HepG2 (cell line): ENCODE measurements at regions not wholly inside any gene's neighbourhood (a gene's known extent, or its start where the extent isn't known, plus 50 kb on each side); places are given as distances from the start of the nearest gene placed in this dataset.

Experiments used
- ATAC-seq: fragments of 200-7000 bp; cut with Tn5 transposase; 3 replicates; pipeline ENCODE4 v1.9.1; 2020; ENCODE audit warnings: mild to moderate bottlenecking, moderate library complexity
- BruUV-seq: library from RNA; stranded (reverse); fragments of 400-500 nt; replicated peaks from 2 replicates; lab custom pipeline; 2021; lab: Mats Ljungman, UMichigan
- CTCF ChIA-PET: fragments of 300-600 bp; formaldehyde crosslinking; extraction: SDS; loops from one replicate; lab custom pipeline; 2021; ENCODE audit warnings: low total read pairs, inconsistent platforms, low intra/inter-chr PET ratio; lab: Yijun Ruan, JAX
- POLR2A ChIA-PET: fragments of 350-600 bp; sonication (Branson Sonifier 250); formaldehyde crosslinking; loops from one replicate; lab custom pipeline; 2020; ENCODE audit warnings: antibody characterized with exemption, inconsistent platforms; lab: Yijun Ruan, JAX
- DNase-seq: peaks from one replicate; pipeline ENCODE4 v3.0.0-alpha.2; 2015; ENCODE audit warnings: low spot score
- FAIRE-seq: peaks from 3 replicates; lab custom pipeline; 2011; peaks lifted over from hg19 to GRCh38; lab: Jason Lieb, UNC
- H2AFZ ChIP-seq: one replicate; pipeline ENCODE4 v1.6.1; 2011; ENCODE audit warnings: low read length, inconsistent platforms
- H3K27ac ChIP-seq: fragments of 300-600 bp; 3 replicates; pipeline ENCODE4 v1.8.0; 2011; ENCODE audit warnings: mixed run types, mild to moderate bottlenecking, mixed read lengths, low read length, inconsistent platforms; ENCODE audit not compliant: insufficient read depth; ENCODE audit errors: extremely low read length
- H3K27me3 ChIP-seq, 2 experiments: fragments of 200-600 bp in 1 of 2; 2 replicates in 1 of 2; 3 replicates in 1 of 2; pipeline versions ENCODE4 v1.6.0 to v1.8.0; 2011; ENCODE audit warnings: low read length in 2 of 2, mild to moderate bottlenecking in 2 of 2, moderate library complexity in 2 of 2, inconsistent platforms in 1 of 2; ENCODE audit not compliant: insufficient read depth in 2 of 2, control insufficient read depth in 1 of 2
- H3K36me3 ChIP-seq, 2 experiments: fragments of 200-600 bp in 1 of 2; replicated peaks in 1 of 2; 2 replicates in 1 of 2; 3 replicates in 1 of 2; pipeline versions ENCODE4 v1.5.1 to v1.8.0; 2011; ENCODE audit warnings: low read length in 2 of 2, inconsistent platforms in 1 of 2; ENCODE audit not compliant: insufficient read depth in 2 of 2, control insufficient read depth in 1 of 2
- H3K4me1 ChIP-seq: 2 replicates; pipeline ENCODE4 v1.5.1; 2012; ENCODE audit warnings: low read length, inconsistent platforms; ENCODE audit not compliant: insufficient read depth
- H3K4me2 ChIP-seq: 2 replicates; pipeline ENCODE4 v1.6.0; 2011; ENCODE audit warnings: low read depth, low read length, inconsistent platforms
- H3K4me3 ChIP-seq, 3 experiments: fragments of 200-600 bp in 1 of 3; sonication (generic), shearing (Covaris generic) in 1 of 3; replicated peaks in 1 of 3; 2 replicates each; pipeline ENCODE4 v1.5.1; 2011 to 2016; ENCODE audit warnings: low read length in 3 of 3, inconsistent platforms in 2 of 3, low read depth in 2 of 3, mild to moderate bottlenecking in 2 of 3, control low read depth in 1 of 3, mixed read lengths in 1 of 3; ENCODE audit not compliant: insufficient read depth in 1 of 3
- H3K79me2 ChIP-seq: one replicate; pipeline ENCODE4 v1.6.1; 2011; ENCODE audit warnings: low read length, inconsistent platforms; ENCODE audit not compliant: insufficient read depth
- H3K9ac ChIP-seq: 2 replicates; pipeline ENCODE4 v1.6.0; 2011; ENCODE audit warnings: mild to moderate bottlenecking, low read depth, low read length, inconsistent platforms; ENCODE audit not compliant: insufficient read depth
- H3K9me3 ChIP-seq: 2 replicates; pipeline ENCODE4 v1.5.1; 2012; ENCODE audit warnings: mild to moderate bottlenecking, low read length
- H4K20me1 ChIP-seq: 2 replicates; pipeline ENCODE4 v1.6.0; 2011; ENCODE audit warnings: inconsistent platforms, mild to moderate bottlenecking, low read length, moderate library complexity; ENCODE audit not compliant: insufficient read depth
- CBX5 ChIP-seq: sonication (generic); formaldehyde crosslinking; IDR thresholded peaks from 2 replicates; pipeline ENCODE4 v1.4.0; 2020; ENCODE audit warnings: missing genetic modification reagents, borderline replicate concordance
- NCOA1 ChIP-seq: sonication (generic); formaldehyde crosslinking; IDR thresholded peaks from 2 replicates; pipeline ENCODE4 v1.9.0; 2021; ENCODE audit warnings: missing genetic modification reagents
- NFIB ChIP-seq: sonication (generic); formaldehyde crosslinking; IDR thresholded peaks from 2 replicates; pipeline ENCODE4 v1.9.0; 2021; ENCODE audit warnings: missing genetic modification reagents, mild to moderate bottlenecking, borderline replicate concordance
- ZNF766 ChIP-seq: sonication (generic); formaldehyde crosslinking; IDR thresholded peaks from 2 replicates; pipeline ENCODE4 v1.5.0; 2020; ENCODE audit warnings: missing genetic modification reagents, borderline replicate concordance
- ZNF775 ChIP-seq: sonication (generic); formaldehyde crosslinking; IDR thresholded peaks from 2 replicates; pipeline ENCODE4 v1.4.0; 2020; ENCODE audit warnings: missing genetic modification reagents, mild to moderate bottlenecking, moderate library complexity, borderline replicate concordance
- WGBS: methylation state at CpG from one replicate; pipeline ENCODE4 v1.1.6; 2017; ENCODE audit warnings: low lambda C conversion rate; 5-methylcytosine and 5-hydroxymethylcytosine counted together
- in situ Hi-C: cut with HindIII; loops from 2 replicates; pipeline ENCODE4 v1.10.0; 2017; ENCODE audit warnings: low pct_unique_long_range_greater_than_20kb; ENCODE audit not compliant: extremely low pct_ligation_motif_present
- intact Hi-C: fragments of 100-400 bp; cut with micrococcal nuclease; formaldehyde crosslinking; loops from one replicate; pipeline ENCODE4 v1.10.0; 2022; ENCODE audit not compliant: unreplicated experiment
- TF ChIP-seq, protein P1 (sequence below): sonication (generic); formaldehyde crosslinking; IDR thresholded peaks from 2 replicates; pipeline ENCODE4 v1.5.0; 2020; ENCODE audit warnings: mild to moderate bottlenecking, missing genetic modification reagents, moderate library complexity
- TF ChIP-seq, protein P2 (sequence below): sonication (generic); formaldehyde crosslinking; IDR thresholded peaks from 2 replicates; pipeline ENCODE4 v1.4.0; 2020; ENCODE audit warnings: missing genetic modification reagents, borderline replicate concordance
- TF ChIP-seq, protein P3 (sequence below): sonication (generic); formaldehyde crosslinking; IDR thresholded peaks from 2 replicates; pipeline ENCODE4 v1.5.1; 2020; ENCODE audit warnings: mild to moderate bottlenecking, missing genetic modification reagents
- TF ChIP-seq, protein P4 (sequence below): sonication (generic); formaldehyde crosslinking; IDR thresholded peaks from 2 replicates; pipeline ENCODE4 v1.5.1; 2020; ENCODE audit warnings: missing genetic modification reagents, mild to moderate bottlenecking, borderline replicate concordance
- TF ChIP-seq, protein P5 (sequence below), 2 experiments: IDR thresholded peaks; 2 replicates each; pipeline ENCODE4 v1.6.1; 2011 to 2012; ENCODE audit warnings: low read length in 2 of 2, borderline replicate concordance in 1 of 2, low read depth in 1 of 2, mild to moderate bottlenecking in 1 of 2, moderate library complexity in 1 of 2

DNA sequence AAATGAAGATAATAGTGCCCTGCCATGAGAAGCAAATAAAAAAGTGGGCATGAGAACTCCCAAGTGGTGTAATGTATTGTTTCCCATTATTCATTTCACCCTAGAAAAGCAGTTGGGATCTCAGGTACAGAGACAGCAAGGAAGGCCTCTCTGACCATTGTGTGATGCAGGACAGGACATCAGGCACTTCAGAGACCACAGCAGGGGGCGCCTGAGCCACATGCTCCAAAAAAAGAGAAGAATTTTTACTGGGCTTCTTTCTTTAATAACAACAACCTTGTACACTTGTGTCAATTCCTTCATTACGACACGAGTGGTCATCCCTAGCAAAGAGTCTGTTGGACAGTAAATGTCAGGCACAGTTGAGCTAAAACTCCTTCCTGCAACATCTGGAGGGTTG, 533.3 kb downstream of the OMA1 start:
- intact Hi-C loops, result loop anchor here (1.0 to 5.0 kb wide), 2 partner anchors 34 to 534 kb away; partner anchors contain the start of gene OMA1
- no peak; the same call in 2 of the 3 replicates for ATAC-seq
- H3K9ac ChIP-seq, result no peak overlapping the region
- TF ChIP-seq, protein P1, sequence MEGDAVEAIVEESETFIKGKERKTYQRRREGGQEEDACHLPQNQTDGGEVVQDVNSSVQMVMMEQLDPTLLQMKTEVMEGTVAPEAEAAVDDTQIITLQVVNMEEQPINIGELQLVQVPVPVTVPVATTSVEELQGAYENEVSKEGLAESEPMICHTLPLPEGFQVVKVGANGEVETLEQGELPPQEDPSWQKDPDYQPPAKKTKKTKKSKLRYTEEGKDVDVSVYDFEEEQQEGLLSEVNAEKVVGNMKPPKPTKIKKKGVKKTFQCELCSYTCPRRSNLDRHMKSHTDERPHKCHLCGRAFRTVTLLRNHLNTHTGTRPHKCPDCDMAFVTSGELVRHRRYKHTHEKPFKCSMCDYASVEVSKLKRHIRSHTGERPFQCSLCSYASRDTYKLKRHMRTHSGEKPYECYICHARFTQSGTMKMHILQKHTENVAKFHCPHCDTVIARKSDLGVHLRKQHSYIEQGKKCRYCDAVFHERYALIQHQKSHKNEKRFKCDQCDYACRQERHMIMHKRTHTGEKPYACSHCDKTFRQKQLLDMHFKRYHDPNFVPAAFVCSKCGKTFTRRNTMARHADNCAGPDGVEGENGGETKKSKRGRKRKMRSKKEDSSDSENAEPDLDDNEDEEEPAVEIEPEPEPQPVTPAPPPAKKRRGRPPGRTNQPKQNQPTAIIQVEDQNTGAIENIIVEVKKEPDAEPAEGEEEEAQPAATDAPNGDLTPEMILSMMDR (CRISPR knock-in tag), result peak; percentile 38
- no peak for TF ChIP-seq ZNF775 (CRISPR knock-in tag)
- TF ChIP-seq CBX5 (CRISPR knock-in tag), result no peak
- TF ChIP-seq, protein P2, sequence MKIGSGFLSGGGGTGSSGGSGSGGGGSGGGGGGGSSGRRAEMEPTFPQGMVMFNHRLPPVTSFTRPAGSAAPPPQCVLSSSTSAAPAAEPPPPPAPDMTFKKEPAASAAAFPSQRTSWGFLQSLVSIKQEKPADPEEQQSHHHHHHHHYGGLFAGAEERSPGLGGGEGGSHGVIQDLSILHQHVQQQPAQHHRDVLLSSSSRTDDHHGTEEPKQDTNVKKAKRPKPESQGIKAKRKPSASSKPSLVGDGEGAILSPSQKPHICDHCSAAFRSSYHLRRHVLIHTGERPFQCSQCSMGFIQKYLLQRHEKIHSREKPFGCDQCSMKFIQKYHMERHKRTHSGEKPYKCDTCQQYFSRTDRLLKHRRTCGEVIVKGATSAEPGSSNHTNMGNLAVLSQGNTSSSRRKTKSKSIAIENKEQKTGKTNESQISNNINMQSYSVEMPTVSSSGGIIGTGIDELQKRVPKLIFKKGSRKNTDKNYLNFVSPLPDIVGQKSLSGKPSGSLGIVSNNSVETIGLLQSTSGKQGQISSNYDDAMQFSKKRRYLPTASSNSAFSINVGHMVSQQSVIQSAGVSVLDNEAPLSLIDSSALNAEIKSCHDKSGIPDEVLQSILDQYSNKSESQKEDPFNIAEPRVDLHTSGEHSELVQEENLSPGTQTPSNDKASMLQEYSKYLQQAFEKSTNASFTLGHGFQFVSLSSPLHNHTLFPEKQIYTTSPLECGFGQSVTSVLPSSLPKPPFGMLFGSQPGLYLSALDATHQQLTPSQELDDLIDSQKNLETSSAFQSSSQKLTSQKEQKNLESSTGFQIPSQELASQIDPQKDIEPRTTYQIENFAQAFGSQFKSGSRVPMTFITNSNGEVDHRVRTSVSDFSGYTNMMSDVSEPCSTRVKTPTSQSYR, result no peak
- TF ChIP-seq NCOA1 (CRISPR knock-in tag), result no peak
- TF ChIP-seq, protein P3, sequence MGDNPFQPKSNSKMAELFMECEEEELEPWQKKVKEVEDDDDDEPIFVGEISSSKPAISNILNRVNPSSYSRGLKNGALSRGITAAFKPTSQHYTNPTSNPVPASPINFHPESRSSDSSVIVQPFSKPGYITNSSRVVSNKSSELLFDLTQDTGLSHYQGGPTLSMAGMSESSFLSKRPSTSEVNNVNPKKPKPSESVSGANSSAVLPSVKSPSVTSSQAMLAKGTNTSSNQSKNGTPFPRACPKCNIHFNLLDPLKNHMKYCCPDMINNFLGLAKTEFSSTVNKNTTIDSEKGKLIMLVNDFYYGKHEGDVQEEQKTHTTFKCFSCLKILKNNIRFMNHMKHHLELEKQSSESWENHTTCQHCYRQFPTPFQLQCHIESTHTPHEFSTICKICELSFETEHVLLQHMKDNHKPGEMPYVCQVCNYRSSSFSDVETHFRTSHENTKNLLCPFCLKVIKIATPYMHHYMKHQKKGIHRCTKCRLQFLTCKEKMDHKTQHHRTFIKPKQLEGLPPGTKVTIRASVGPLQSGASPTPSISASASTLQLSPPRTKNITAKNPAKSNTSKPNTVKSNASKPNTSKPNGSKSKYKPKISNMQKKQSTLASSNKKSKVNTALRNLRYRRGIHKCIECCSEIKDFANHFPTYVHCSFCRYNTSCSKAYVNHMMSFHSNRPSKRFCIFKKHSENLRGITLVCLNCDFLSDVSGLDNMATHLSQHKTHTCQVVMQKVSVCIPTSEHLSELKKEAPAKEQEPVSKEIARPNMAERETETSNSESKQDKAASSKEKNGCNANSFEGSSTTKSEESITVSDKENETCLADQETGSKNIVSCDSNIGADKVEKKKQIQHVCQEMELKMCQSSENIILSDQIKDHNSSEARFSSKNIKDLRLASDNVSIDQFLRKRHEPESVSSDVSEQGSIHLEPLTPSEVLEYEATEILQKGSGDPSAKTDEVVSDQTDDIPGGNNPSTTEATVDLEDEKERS (CRISPR knock-in tag), result no peak
- TF ChIP-seq ZNF766 (CRISPR knock-in tag), result no peak
- TF ChIP-seq, protein P4, sequence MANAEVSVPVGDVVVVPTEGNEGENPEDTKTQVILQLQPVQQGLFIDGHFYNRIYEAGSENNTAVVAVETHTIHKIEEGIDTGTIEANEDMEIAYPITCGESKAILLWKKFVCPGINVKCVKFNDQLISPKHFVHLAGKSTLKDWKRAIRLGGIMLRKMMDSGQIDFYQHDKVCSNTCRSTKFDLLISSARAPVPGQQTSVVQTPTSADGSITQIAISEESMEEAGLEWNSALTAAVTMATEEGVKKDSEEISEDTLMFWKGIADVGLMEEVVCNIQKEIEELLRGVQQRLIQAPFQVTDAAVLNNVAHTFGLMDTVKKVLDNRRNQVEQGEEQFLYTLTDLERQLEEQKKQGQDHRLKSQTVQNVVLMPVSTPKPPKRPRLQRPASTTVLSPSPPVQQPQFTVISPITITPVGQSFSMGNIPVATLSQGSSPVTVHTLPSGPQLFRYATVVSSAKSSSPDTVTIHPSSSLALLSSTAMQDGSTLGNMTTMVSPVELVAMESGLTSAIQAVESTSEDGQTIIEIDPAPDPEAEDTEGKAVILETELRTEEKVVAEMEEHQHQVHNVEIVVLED (CRISPR knock-in tag), result no peak
- TF ChIP-seq, protein P5, sequence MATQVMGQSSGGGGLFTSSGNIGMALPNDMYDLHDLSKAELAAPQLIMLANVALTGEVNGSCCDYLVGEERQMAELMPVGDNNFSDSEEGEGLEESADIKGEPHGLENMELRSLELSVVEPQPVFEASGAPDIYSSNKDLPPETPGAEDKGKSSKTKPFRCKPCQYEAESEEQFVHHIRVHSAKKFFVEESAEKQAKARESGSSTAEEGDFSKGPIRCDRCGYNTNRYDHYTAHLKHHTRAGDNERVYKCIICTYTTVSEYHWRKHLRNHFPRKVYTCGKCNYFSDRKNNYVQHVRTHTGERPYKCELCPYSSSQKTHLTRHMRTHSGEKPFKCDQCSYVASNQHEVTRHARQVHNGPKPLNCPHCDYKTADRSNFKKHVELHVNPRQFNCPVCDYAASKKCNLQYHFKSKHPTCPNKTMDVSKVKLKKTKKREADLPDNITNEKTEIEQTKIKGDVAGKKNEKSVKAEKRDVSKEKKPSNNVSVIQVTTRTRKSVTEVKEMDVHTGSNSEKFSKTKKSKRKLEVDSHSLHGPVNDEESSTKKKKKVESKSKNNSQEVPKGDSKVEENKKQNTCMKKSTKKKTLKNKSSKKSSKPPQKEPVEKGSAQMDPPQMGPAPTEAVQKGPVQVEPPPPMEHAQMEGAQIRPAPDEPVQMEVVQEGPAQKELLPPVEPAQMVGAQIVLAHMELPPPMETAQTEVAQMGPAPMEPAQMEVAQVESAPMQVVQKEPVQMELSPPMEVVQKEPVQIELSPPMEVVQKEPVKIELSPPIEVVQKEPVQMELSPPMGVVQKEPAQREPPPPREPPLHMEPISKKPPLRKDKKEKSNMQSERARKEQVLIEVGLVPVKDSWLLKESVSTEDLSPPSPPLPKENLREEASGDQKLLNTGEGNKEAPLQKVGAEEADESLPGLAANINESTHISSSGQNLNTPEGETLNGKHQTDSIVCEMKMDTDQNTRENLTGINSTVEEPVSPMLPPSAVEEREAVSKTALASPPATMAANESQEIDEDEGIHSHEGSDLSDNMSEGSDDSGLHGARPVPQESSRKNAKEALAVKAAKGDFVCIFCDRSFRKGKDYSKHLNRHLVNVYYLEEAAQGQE (IDR thresholded peaks at IDR 0.05; ENCODE audit: borderline replicate concordance in 1 of 2, low read depth in 1 of 2, low read length in 2 of 2), result no peak
- no peak for TF ChIP-seq NFIB (CRISPR knock-in tag)

More for the DNA sequence above, 533.3 kb downstream of the OMA1 start:
- DNase-seq (peak; percentile 6), FAIRE-seq (no peak)
- Histone ChIP-seq H3K9me3 (no peaks in the 10 kb centered on the region), H3K79me2 (no peaks in the 10 kb centered on the region), H3K27me3 (no peaks in the 10 kb centered on the region), H3K27ac (no peak overlapping the region), H4K20me1 (no peaks in the 10 kb centered on the region), H3K36me3 (no peaks in the 10 kb centered on the region), H3K4me2 (no peak overlapping the region), H3K4me3 (no peak overlapping the region), H2AFZ (no peak overlapping the region), H3K4me1 (no peaks in the 10 kb centered on the region)
- no TSS peak for BruUV-seq
- WGBS, result 0% methylated on average over 3 of the region's 3 CpGs
- in situ Hi-C loops, result no loop called here
- ChIA-PET CTCF (interaction anchor here (1.1 kb wide), 1 partner anchor 150 kb away, joined by 3 read pairs; no protein-coding TSS in a partner anchor), POLR2A (no interaction called here)
